ENCODE measurements at regions not wholly inside any gene's neighbourhood (a gene's known extent, or its start where the extent isn't known, plus 50 kb on each side); places are given as distances from the start of the nearest gene placed in this dataset.

GRCh38 chr18:75574187-75574586, 146.7 kb upstream of the SMIM21 start:
- no peaks in the 10 kb centered on the region for H3K36me3 Mint-ChIP-seq (ENCODE audit: low read depth)
- H3K4me3 Mint-ChIP-seq, result no peak overlapping the region
- H3K27ac Mint-ChIP-seq, result no peak overlapping the region
- Histone ChIP-seq H3K4me3 (ENCODE audit: low read length) (no peak overlapping the region), H3K4me1 (ENCODE audit: control insufficient read depth, insufficient read depth, low read length) (no peaks in the 10 kb centered on the region), H3K27ac (ENCODE audit: low read depth, low read length) (no peak overlapping the region), H3K9me3 (ENCODE audit: control insufficient read depth, low read length) (no peaks in the 10 kb centered on the region), H3K36me3 (ENCODE audit: control insufficient read depth, insufficient read depth, low read length) (no peaks in the 10 kb centered on the region), H3K27me3 (ENCODE audit: control insufficient read depth, insufficient read depth, low read length, poor library complexity, severe bottlenecking) (peaks cover 17% of the 10 kb centered on the region), H3K9ac (ENCODE audit: extremely low read depth, low read length, poor library complexity, severe bottlenecking) (no peak overlapping the region)
- peaks cover 6% of the 10 kb centered on the region for H3K9me3 Mint-ChIP-seq
- TF ChIP-seq CTCF (conservative IDR thresholded peaks at IDR 0.05), result no peak
- WGBS, 2 experiments (ENCODE audit: insufficient coverage in 1 of 2, insufficient read length in 1 of 2), result 94% methylated on average over 3 of the region's 3 CpGs
- peaks cover 18% of the 10 kb centered on the region for H3K4me1 Mint-ChIP-seq
- H3K27me3 Mint-ChIP-seq (ENCODE audit: insufficient read depth), result peaks cover 26% of the 10 kb centered on the region
- no peak for DNase-seq

GRCh38 chr18:75563150-75563549, 135.6 kb upstream of the SMIM21 start:
- H3K27ac Mint-ChIP-seq, result no peak overlapping the region
- H3K9me3 ChIP-seq (ENCODE audit: control insufficient read depth, low read length), result no peaks in the 10 kb centered on the region
- H3K9ac ChIP-seq (ENCODE audit: extremely low read depth, low read length, poor library complexity, severe bottlenecking), result no peak overlapping the region
- no peaks in the 10 kb centered on the region for H3K36me3 Mint-ChIP-seq (ENCODE audit: low read depth)
- no peak overlapping the region for H3K27ac ChIP-seq (ENCODE audit: low read depth, low read length)
- H3K27me3 Mint-ChIP-seq (ENCODE audit: insufficient read depth), result peaks cover 1% of the 10 kb centered on the region
- no peak for DNase-seq
- H3K4me3 ChIP-seq (ENCODE audit: low read length), result no peak overlapping the region
- TF ChIP-seq CTCF (conservative IDR thresholded peaks at IDR 0.05), result no peak
- 91 to 96% methylated on average over 4 to 5 of the region's 5 CpGs for WGBS, 2 experiments (ENCODE audit: insufficient coverage in 1 of 2, insufficient read length in 1 of 2)
- H3K4me3 Mint-ChIP-seq, result no peak overlapping the region
- H3K9me3 Mint-ChIP-seq, result no peaks in the 10 kb centered on the region
- H3K27me3 ChIP-seq (ENCODE audit: control insufficient read depth, insufficient read depth, low read length, poor library complexity, severe bottlenecking), result no peaks in the 10 kb centered on the region
- H3K4me1 Mint-ChIP-seq, result no peaks in the 10 kb centered on the region
- H3K36me3 ChIP-seq (ENCODE audit: control insufficient read depth, insufficient read depth, low read length), result no peaks in the 10 kb centered on the region
- H3K4me1 ChIP-seq (ENCODE audit: control insufficient read depth, insufficient read depth, low read length), result no peaks in the 10 kb centered on the region

- TF ChIP-seq CTCF (conservative IDR thresholded peaks at IDR 0.05), result no peak
- H3K9me3 Mint-ChIP-seq, result no peaks in the 10 kb centered on the region
- Histone ChIP-seq H3K27me3 (ENCODE audit: control insufficient read depth, insufficient read depth, low read length, poor library complexity, severe bottlenecking) (no peaks in the 10 kb centered on the region), H3K4me3 (ENCODE audit: low read length) (no peak overlapping the region), H3K4me1 (ENCODE audit: control insufficient read depth, insufficient read depth, low read length) (no peaks in the 10 kb centered on the region), H3K9me3 (ENCODE audit: control insufficient read depth, low read length) (no peaks in the 10 kb centered on the region), H3K9ac (ENCODE audit: extremely low read depth, low read length, poor library complexity, severe bottlenecking) (no peak overlapping the region), H3K36me3 (ENCODE audit: control insufficient read depth, insufficient read depth, low read length) (no peaks in the 10 kb centered on the region), H3K27ac (ENCODE audit: low read depth, low read length) (no peak overlapping the region)
- peaks cover 1% of the 10 kb centered on the region for H3K27me3 Mint-ChIP-seq (ENCODE audit: insufficient read depth)
- H3K4me3 Mint-ChIP-seq, result no peak overlapping the region
- DNase-seq, result no peak
- H3K36me3 Mint-ChIP-seq (ENCODE audit: low read depth), result no peaks in the 10 kb centered on the region
- 94 to 97% methylated on average over 5 of the region's 5 CpGs for WGBS, 2 experiments (ENCODE audit: insufficient coverage in 1 of 2, insufficient read length in 1 of 2)
- H3K27ac Mint-ChIP-seq, result no peak overlapping the region
- no peaks in the 10 kb centered on the region for H3K4me1 Mint-ChIP-seq
Observed at GRCh38 chr18:75562216-75562615, 134.7 kb upstream of the SMIM21 start.

Measured in endodermal cell (in vitro differentiated cells).